ENCODE measurements at regions not wholly inside any gene's neighbourhood (a gene's known extent, or its start where the extent isn't known, plus 50 kb on each side); places are given as distances from the start of the nearest gene placed in this dataset.

DNA sequence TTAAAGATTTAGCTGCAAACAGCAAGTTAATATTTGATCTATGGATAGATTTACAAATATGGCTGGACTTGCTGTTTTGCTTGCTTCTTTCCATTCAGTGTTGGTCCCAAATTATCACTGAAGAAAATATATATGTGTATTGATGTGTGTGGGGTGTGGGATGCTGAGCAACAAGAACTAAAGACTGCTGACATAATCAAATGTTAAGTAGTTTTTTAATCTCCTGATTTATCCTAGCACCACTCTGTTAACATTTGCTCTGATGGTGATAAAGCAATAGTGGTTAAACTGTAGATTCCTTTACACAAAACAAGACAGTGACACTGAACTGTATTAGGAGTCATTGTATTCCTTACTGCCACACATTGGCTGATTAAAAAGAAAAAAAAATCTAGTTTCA lies 1023.5 kb upstream of the B3GALT2 start:
- CTCF ChIA-PET = no interaction called here

More for the DNA sequence above, 1023.5 kb upstream of the B3GALT2 start:
- H3K36me3 ChIP-seq (ENCODE audit: control insufficient read depth in 1 of 2, insufficient read depth in 2 of 2, low read length in 2 of 2) = no peaks in the 10 kb centered on the region
- intact Hi-C loops (cut with micrococcal nuclease) = no loop called here
- BruUV-seq (replicated peaks) = no TSS peak
- H3K27me3 ChIP-seq (ENCODE audit: insufficient read depth, low read length) = no peaks in the 10 kb centered on the region
- no peak overlapping the region for H3K9ac ChIP-seq (ENCODE audit: low read length)
- no peaks in the 10 kb centered on the region for H3K9me2 ChIP-seq (ENCODE audit: insufficient read depth)
- no peak for ATAC-seq
- no peak overlapping the region for H3K4me3 ChIP-seq (replicated peaks in 1 of 2; ENCODE audit: low read depth in 1 of 2, low read length in 2 of 2)
- H3K27ac ChIP-seq (ENCODE audit: low read depth, low read length) = no peak overlapping the region
- TF ChIP-seq SP1 (IDR thresholded peaks at IDR 0.05; ENCODE audit: low read depth) (no peak), EGR1 (IDR thresholded peaks at IDR 0.05; ENCODE audit: low read depth) (no peak), EZH2phosphoT487 (IDR thresholded peaks at IDR 0.05; ENCODE audit: borderline replicate concordance) (no peak), ZFX (IDR thresholded peaks at IDR 0.05) (no peak), POLR2AphosphoS5 (IDR thresholded peaks at IDR 0.05; ENCODE audit: low read depth, low read length) (no peak), ZNF274 (IDR thresholded peaks at IDR 0.05; ENCODE audit: low read depth, low read length) (no peak), ELF1 (IDR thresholded peaks at IDR 0.05; ENCODE audit: borderline replicate concordance, low read depth) (no peak), SRF (IDR thresholded peaks at IDR 0.05; ENCODE audit: low read depth) (no peak), RAD21 (IDR thresholded peaks at IDR 0.05; ENCODE audit: low read depth) (no peak), POLR2A (IDR thresholded peaks at IDR 0.05; ENCODE audit: borderline replicate concordance, extremely low read depth, insufficient read depth, insufficient read length) (no peak), EZH2 (IDR thresholded peaks at IDR 0.05) (no peak), TCF7L2 (IDR thresholded peaks at IDR 0.05; ENCODE audit: borderline replicate concordance, extremely low read depth, insufficient read depth, insufficient read length) (no peak), CEBPB (IDR thresholded peaks at IDR 0.05; ENCODE audit: low read depth) (no peak)
- TF ChIP-seq, protein P1, sequence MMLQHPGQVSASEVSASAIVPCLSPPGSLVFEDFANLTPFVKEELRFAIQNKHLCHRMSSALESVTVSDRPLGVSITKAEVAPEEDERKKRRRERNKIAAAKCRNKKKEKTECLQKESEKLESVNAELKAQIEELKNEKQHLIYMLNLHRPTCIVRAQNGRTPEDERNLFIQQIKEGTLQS (IDR thresholded peaks at IDR 0.05) = no peak
- TF ChIP-seq, protein P2, sequence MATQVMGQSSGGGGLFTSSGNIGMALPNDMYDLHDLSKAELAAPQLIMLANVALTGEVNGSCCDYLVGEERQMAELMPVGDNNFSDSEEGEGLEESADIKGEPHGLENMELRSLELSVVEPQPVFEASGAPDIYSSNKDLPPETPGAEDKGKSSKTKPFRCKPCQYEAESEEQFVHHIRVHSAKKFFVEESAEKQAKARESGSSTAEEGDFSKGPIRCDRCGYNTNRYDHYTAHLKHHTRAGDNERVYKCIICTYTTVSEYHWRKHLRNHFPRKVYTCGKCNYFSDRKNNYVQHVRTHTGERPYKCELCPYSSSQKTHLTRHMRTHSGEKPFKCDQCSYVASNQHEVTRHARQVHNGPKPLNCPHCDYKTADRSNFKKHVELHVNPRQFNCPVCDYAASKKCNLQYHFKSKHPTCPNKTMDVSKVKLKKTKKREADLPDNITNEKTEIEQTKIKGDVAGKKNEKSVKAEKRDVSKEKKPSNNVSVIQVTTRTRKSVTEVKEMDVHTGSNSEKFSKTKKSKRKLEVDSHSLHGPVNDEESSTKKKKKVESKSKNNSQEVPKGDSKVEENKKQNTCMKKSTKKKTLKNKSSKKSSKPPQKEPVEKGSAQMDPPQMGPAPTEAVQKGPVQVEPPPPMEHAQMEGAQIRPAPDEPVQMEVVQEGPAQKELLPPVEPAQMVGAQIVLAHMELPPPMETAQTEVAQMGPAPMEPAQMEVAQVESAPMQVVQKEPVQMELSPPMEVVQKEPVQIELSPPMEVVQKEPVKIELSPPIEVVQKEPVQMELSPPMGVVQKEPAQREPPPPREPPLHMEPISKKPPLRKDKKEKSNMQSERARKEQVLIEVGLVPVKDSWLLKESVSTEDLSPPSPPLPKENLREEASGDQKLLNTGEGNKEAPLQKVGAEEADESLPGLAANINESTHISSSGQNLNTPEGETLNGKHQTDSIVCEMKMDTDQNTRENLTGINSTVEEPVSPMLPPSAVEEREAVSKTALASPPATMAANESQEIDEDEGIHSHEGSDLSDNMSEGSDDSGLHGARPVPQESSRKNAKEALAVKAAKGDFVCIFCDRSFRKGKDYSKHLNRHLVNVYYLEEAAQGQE (IDR thresholded peaks at IDR 0.05; ENCODE audit: low read depth) = no peak
- no peak overlapping the region for H3K4me2 ChIP-seq (ENCODE audit: low read length)
- H4K20me1 ChIP-seq (ENCODE audit: insufficient read depth) = no peaks in the 10 kb centered on the region
- no peak for DNase-seq (ENCODE audit: low read depth, low spot score)
- H2AFZ ChIP-seq (ENCODE audit: low read depth, low read length, poor library complexity, severe bottlenecking) = no peak overlapping the region
- H3K9me3 ChIP-seq (ENCODE audit: control insufficient read depth in 1 of 2, insufficient read depth in 1 of 2, low read depth in 1 of 2, low read length in 2 of 2) = no peaks in the 10 kb centered on the region
- H3K4me1 ChIP-seq (ENCODE audit: control insufficient read depth in 1 of 2, insufficient read depth in 2 of 2, low read length in 2 of 2) = no peaks in the 10 kb centered on the region
- POLR2A ChIA-PET = no interaction called here
- H3K79me2 ChIP-seq (ENCODE audit: insufficient read depth, low read length) = no peaks in the 10 kb centered on the region
- RAD21 ChIA-PET (ENCODE audit: low non-redundant PET in 1 of 2, low total read pairs in 2 of 2, uncharacterized antibody in 2 of 2, unreplicated experiment in 2 of 2) = no interaction called here

All from HCT116 (cell line).